ENCODE measurements at regions not wholly inside any gene's neighbourhood (a gene's known extent, or its start where the extent isn't known, plus 50 kb on each side); places are given as distances from the start of the nearest gene placed in this dataset.

DNA sequence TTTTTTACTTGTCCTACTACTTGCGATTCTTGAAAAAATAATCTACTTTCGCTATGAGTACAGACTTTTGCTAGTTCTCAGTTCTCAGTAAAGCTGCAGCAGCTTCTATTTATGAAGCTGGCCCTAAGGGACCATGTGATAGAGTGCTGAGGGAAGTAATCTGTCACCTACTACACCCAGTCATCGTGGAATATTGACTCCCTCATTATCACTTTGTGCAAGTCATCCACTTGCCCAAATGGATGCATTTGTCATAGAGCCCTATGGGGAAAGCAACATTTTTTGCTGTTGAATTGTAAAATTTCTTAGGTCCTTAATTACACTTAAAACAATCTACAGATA is 1919.8 kb downstream of the SUCLG1 start:
- no peak for DNase-seq

DNA sequence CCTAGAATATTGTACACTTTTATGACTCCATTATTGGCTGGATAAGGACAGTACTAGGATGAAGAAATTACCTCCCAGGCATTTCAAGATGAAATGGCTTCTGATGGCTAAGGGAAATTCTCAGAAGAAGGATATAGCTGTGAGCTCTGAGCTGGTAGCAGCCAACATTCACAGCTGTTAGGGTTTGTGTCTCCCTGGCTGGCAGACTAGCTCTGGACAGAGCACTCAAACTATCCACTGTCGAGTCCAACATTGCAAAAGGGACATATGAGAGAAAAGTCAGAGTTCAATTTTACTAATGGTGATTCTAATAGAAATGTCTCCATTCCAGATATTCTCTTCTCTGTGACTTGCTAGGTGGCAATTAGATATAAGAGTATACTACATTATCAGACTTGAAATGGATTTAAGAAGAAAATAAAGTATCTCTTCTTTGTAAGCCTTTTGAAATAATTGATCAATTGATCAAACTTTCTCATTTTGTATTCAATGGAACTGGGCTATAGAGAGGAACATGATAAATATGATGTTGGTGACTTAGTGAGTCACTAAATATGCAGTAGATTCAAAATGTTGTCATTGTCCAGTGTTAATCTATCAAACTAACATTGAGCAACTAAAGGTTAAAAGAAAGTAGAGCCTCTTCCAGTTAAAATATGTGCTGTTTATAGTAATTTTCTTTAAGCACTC is 1920.3 kb downstream of the SUCLG1 start:
- DNase-seq, result no peak

DNA sequence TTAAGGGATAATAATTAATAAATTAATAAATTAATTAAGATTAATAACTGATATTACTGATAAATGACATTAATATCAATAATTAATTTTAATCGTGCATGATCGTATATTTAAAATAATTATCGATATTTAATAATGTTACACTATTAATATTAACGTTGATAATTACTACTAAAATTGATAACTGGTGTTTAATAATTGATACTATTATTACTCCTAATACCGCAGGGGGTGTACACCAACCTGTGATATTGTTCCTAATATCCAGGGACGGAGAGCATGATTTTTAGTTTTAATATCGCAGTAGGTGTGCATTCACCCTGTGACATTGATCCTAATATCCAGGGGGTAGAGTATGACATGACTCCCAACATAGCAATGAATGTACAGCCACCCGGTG is 1930.8 kb downstream of the SUCLG1 start:
- no peak for DNase-seq

DNA sequence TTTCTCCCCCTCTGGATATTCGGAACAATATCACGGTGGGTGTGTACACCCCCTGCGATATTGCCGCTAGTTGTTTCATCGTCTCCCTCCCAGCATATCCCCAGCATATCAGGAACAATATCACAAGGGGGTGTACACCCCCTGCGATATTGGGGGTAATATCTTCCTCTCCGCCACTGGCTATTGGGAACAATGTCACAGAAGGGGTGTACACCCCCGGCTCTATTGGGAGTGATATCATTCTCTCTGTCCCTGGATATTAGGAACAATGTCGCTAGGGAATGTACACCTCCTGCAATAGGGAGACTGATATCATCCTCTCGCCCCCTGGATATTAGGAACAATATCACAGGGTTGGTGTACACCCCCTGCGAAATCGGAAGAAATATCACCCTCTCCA is 1932.0 kb downstream of the SUCLG1 start:
- DNase-seq, result no peak

DNA sequence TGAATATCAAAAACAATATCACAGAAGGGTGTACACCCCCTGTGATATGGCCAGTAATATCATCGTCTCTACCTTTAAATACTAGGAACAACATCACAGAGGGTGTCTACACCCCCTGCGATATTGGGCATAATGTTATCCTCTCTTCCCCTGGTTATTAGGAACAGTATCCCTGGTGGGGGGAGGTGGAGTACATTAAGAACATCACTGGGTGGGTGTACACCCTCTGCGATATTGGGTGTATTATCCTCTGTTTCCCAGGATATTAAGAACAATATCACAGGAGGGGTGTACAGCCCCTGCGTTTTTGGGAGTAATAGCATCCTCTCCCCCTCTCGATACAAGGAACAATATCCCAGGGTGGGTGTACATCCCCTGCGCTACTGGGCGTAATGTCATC is 1932.8 kb downstream of the SUCLG1 start:
- DNase-seq, result no peak

DNA sequence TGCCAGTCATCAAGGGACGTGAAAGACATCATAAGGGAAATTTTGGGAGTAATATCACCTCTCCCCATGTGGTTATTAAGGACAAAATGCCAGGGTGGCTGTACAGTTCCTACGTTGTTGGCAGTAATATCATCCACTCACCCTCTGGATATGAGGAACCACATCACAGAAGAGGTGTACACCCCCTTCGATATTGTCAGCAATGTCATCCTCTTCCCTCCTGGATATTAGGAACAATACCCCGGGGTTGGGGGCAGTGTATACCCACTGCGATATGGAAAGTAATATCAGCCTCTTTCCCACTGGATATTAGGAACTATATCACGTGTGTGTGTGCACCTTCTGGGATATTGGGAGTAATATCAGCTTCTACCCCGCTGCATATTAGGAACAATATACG is 1933.3 kb downstream of the SUCLG1 start:
- DNase-seq, result no peak

DNA sequence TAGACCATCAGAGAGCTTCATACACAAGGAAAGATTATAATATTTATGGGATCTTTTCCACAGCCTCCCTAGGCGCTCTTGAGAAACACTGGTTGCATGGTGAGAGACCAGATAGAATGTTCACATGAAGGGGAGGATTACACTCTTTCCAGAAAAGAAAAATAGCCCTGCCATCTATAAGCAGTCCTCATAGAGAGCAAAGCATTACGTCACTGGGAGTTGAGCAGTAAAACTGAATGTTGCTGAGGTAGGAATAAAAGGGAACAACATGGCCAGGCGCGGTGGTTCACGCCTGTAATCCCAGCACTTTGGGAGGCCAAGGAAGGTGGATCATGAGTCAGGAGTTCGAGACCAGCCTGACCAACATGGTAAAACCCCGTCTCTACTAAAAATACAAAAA is 1934.3 kb downstream of the SUCLG1 start:
- no peak for DNase-seq

DNA sequence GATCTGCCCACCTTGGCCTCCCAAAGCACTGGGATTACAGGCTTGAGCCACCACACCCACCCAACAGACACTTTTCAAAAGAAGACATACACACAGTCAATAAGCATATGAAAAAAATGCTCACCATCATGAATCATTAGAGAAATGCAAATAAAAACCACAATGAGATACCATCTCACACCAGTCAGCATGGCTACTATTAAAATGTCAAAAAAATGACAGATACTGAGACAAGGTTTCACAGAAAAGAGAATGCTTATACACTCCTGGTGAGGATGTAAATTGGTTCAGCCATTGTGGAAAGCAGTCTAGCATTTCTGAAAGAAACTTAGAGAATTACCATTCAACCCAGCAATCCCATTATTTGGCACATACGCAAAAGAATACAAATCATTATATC is 1947.2 kb downstream of the SUCLG1 start:
- DNase-seq, result no peak

DNA sequence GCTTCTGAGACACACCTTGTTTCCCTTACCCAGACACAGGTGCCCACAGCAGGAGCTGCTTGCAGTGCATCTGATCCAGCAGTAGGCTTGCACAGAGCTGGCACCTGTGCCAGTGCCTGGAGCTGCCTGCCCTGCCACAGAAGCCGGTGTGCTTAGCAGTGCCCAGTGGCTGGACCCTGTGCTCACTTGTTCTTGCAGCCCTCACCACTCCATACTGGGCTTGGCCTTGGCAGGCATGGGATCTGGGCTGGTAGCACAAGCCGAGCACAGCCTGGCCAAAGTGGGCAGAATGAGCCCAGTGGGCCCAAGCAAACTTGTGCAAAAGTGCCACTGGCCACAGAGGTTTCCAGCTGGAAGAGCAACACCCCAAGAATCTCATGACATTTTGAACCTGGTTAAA is 1950.4 kb downstream of the SUCLG1 start:
- DNase-seq, result no peak

DNA sequence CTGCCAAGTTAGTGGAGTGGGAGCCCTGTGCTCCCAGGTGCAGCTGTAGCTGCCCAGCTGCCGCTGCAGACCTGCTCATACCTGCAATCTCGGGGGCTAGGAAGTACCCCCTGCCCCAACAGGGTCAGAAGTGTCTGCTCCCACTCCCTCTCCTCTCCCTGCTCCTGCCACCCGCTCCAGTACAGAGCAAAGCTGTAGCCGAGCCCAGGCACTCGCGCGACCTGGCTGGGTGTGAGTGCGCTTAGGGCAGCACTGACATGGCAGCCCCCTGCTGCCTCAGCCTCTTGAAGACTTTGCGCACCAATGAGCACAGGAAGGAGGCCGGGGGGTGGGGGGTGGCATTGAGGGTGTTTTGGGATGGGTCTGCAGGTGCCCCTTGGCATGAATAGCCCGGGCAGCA is 1951.4 kb downstream of the SUCLG1 start:
- DNase-seq, result no peak

DNA sequence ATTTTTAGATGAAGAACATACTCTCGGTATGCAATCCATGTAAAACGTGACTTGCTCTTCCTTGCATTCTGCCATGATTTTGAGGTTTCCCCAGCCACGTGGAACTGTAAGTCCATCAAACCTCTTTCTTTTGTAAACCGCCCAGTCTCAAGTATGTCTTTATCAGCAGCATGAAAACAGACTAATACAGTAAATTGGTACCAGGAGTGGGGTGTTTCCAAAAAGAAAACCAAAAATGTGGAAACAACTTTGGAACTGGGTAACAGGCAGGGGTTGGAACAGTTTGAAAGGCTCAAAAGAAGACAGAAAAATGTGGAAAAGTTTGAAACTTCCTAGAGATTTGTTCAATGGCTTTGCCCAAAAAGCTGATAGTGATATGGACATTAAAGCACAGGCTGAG is 1957.9 kb downstream of the SUCLG1 start:
- no peak for DNase-seq

DNA sequence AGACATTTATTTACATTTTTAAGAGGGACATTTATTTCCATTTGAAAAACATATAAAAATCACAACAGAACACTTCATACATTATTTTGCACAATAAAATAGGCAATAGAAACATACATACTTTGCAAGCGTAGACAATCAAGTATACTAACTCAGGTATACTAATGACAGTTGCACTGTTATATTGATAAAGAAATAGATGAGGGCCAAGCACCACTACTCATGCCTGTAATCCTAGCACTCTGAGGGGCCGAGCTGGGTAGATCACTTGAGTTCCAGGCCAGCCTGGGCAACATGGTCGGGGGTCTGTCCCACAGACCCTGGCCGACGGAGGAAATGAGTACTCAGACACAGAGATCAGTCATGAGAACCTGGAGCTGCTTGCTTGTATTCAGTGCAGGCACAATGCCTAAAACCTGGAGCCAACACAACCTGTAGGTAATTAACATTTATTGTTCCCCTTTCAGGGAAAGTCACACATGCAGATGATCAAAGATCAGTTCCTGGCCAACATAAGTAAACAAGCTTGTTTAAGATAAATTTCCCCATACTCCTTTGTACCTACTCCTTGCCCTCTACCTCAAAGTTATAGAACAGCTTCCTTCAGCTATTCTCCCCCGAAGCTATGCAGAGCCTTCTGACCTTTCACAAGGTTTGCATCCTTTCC is 1960.2 kb downstream of the SUCLG1 start:
- DNase-seq, result no peak

DNA sequence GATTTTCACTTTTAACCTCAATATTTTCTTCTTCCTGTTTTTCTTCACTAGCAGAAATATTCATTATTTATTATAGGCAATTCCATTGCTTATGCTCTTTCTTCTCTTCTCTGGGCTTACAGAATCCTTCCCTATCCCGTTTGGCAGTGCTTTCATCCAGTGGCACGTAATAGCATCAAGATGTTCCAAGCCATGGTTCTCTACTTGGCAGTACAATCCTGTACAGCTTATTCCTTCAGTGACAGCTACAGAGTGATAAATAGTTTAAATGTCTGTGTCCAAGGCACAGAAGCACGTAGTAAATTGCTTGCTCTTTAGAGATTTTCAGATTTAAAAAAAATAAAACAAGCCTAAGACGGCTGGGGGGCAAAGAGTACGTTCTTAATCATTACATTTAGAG is 1964.3 kb downstream of the SUCLG1 start:
- DNase-seq, result no peak

DNA sequence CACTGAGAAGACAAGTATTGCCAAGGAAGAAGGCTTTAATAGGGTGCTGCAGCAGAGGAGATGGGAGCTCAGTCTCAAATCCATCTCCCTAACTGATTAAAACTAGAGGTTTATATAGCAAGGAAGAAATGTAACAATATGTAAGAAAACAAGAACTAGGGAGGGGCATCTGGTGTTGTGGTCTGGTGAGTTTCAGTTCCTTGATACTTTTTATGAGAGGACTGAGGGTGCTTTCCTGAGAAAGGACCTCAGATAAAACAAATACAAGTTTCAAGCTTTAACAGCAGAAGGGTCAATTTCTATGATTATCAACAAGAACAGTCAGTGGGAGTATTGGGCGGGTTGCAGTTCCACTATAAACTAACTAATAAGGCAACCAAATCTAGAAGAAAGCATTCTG is 1967.5 kb downstream of the SUCLG1 start:
- DNase-seq, result no peak

DNA sequence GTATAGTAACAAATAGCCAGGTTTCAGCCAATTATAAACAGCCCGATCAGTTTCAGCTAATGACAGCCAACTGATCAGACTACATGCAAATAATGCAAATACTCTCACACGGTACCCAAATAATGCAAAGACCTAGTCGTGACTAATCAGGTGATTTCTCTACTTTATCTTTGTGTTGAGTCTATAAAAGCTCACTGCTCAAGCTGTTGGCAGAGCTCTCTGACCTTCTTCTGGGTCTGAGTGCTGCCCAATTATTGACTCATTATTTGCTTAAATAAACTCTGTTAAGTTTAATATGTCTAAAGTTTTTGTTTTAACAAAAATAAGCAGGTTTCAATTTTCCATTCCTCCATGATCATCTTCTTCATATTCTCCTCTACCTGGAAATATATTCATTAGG is 1971.7 kb downstream of the SUCLG1 start:
- DNase-seq, result no peak

DNA sequence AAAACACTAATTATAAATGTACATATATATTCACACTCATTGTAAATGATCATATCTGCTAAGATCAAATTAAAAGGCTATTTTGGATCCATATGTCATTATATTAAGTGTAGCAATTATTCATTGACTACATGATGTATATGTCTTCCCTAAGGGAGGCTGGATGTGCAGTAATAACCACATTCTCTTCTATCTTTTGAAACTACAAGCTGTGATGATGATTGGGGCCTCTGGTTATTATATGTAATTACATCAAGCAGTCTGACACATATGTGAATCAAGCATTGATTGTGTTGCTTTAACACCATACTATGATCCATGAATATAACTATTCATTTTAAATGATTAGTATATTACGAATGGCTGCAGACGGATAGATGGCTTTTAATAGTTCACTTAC is 1973.4 kb downstream of the SUCLG1 start:
- no peak for DNase-seq

DNA sequence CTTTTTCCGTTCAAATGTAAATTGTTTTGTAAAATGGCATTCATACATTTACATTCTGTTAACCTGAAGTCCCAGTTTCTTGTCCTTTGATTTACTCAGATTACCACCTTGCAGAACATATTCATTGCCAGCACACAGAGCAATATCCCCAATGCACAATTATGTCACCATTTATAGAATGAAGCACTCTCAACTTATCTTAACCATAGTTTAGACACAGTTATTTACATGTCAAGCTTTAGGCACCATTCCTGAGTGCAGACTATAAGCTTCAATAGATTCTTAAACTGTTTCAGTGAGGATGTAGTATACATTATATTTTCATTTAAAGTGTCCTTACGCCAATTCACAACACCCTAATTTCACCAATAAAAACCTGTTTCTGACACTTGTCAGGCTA is 1977.9 kb downstream of the SUCLG1 start:
- DNase-seq, result no peak

DNA sequence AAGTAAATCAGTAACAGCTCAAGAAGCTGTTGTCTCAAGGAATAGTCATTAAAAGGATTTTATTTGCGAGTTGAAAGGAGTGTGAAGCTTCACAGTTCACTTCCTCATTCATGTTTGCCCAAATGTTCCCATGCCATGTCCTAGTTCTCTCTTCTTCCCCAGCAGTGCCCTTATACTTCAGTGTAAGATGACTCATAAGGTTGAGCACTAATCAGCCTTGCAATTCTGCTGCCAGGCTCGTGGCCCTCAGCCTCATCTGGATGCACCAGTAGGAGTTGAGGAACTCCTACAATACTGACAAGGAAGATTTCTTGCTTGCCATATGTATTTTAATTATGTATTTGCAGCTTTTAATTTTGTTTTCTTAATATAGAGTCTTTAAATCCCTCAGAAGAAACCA is 1980.4 kb downstream of the SUCLG1 start:
- no peak for DNase-seq

DNA sequence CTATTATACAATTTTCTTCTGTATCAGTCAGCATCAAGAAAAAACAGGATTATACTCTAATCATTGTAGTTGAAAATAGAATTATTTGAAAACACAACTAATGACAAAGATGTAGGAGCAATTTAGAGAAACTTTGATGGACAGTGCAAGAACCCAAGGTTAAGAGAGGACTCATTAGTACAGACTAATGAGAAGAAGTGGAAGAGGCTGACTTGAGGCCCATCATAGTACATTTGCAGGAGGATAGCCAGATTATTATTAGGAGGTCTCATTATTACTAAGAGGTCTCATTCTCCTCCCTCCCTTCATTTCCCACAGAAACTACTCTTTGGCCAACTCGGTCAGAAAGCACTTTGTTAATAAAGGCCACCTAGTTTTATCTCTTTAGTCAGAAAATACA is 1983.0 kb downstream of the SUCLG1 start:
- DNase-seq, result no peak

DNA sequence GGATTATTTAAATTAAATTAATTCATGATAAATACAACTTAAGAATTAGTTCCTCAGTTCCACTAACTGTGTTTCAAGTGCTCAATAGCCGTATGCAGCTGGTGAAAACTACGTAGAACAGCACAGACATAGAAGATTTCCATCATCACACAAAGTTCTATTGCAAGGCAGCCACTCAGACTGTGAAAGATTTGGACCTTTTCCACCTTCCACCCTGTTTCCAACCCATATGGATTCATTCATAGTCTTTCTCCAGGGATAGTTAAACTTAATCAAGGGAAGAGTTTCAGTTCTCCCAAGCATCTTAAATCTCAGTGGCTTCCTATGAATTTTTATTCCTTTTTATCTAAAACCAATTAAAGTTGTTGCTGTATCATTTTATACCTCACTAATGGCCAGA is 2030.8 kb downstream of the SUCLG1 start:
- DNase-seq, result no peak

DNA sequence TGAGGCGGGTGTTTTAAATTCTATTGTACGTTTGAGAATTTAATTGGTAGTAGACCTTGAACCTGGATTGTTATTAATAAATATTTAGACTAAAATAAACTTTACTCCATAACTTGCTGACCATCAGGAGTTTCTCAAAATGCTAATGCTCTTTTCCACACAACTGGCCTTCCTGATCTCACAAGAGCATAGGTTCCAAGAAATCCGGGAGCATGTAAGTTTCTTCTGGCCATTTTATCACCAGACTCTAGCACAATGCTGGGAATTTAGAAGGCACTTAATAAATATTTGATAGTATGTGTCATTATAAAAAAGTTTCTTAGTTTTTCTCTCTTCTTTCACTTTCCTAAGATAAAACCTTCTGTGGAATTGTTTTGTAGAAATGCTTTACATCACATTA is 2047.1 kb downstream of the SUCLG1 start:
- DNase-seq, result no peak

DNA sequence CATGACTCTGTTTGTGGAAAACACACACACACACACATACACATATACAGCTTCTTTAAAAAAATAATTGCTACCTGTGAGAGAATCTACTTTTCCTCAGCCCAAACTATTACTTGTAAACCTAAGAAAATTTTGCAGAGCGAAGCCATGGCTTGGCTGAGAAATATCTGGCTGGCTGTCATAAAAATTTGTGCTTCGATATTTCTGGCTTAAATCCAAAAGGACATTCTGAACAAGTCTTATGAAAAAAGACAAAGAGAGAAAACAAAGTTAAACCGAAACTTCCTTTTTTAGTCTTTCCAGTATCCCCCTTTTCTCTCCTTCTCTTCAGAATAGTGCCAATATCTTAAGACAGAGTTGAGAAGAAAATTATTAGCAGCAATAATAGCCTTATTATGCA is 2048.0 kb downstream of the SUCLG1 start:
- no peak for DNase-seq

DNA sequence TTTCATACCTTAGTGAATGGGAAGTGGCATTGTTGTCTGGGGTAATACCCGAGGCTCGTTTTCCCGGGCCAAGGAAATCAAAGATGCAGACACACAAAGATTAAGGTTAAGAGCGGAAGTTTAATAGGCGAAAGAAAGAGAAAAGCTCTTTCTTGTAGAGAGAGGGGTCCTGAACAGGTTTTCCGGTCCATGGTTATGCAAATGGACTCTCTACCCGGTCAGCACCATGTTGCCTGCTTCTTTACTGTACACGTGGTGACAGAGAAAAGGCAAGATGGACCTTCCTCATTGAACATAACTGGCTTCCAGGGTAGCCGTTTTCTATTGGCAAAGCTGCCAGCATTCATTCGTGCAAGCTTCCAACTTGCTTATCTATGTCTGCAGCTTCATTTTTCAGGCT is 2063.5 kb downstream of the SUCLG1 start:
- DNase-seq, result no peak

DNA sequence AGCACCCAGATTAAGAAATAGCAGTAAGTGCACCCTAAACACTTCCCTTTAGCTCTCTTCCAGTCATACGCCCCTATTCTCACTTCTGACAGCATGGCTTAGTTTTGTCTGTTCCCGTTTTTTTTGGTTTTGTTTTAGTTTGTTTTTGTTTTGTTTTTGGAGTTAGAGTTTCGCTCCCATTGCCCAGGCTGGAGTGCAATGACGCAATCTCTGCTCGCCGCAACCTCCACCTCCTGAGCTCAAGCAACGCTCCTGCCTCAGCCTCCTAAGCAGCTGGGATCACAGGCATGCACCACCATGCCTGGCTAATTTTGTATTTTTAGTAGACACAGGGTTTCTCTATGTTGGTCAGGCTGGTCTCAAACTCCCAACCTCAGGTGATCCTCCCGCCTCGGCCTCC is 2067.7 kb downstream of the SUCLG1 start:
- no peak for DNase-seq

DNA sequence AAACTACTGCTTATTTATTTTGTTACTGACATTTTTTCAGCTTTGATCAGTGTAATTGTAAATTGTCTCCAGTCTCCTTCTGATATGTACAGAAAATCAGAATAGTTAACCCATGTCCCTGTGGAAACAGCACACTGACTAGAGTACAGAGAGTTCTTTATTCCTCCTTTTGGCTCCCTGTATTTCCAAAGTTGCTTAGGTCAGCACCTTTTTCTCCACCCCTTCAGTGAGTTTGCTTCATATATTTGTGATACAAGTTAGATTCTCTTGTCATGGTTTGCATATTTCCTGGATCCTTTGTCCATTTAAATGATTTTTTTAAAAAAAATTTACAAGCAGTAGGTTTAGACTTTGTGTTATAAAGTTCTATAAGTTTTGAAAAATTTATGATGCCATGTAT is 2051.1 kb upstream of the LRRTM1 start:
- no peak for DNase-seq

All from activated naive CD4-positive, alpha-beta T cell treated with Interleukin-2 at 50 U/mL for 16 hours (primary cell).